Stimulated activated naive CD8-positive, alpha-beta T cell treated with anti-CD3 and anti-CD28 coated beads, Interleukin-15, Interleukin-2, amounts not matched to agents 100 ng/mL and 50 ng/mL, for 24 hours (primary cell): ENCODE measurements at regions not wholly inside any gene's neighbourhood (a gene's known extent, or its start where the extent isn't known, plus 50 kb on each side); places are given as distances from the start of the nearest gene placed in this dataset.

Experiments used
- H3K27ac Mint-ChIP-seq: one replicate; pipeline ENCODE4 v1.8.0; 2021; ENCODE audit warnings: mild to moderate bottlenecking, mixed read lengths
- H3K27me3 Mint-ChIP-seq: one replicate; pipeline ENCODE4 v1.8.0; 2021; ENCODE audit warnings: mixed read lengths
- H3K36me3 Mint-ChIP-seq: one replicate; pipeline ENCODE4 v1.8.0; 2021; ENCODE audit warnings: low read depth, mixed read lengths
- H3K4me1 Mint-ChIP-seq: one replicate; pipeline ENCODE4 v1.8.0; 2021; ENCODE audit warnings: low read depth, mixed read lengths
- H3K4me3 Mint-ChIP-seq: one replicate; pipeline ENCODE4 v1.8.0; 2021; ENCODE audit warnings: mild to moderate bottlenecking, mixed read lengths
- H3K9me3 Mint-ChIP-seq: one replicate; pipeline ENCODE4 v1.8.0; 2021; ENCODE audit warnings: mixed read lengths

DNA sequence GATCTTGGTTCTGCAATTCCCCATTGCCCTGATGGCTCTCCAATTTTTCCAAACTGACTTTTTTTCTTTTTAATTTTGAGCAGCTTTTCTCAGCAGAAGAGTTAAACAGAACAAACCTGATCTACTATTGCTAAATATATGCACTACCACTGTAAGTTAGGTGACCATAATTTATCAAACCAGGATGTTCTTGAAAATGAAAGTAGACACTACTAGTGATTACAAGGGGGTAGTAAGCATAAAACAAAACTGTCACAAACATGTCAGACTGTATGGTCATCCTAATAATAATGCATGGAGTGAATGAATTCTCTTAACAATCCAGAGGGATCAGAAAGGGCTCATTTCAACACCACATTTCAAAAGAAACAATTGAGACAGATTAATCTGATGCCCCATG, 183.0 kb upstream of the FOXN3 start:
- peaks cover 60% of the 10 kb centered on the region for H3K36me3 Mint-ChIP-seq
- H3K27ac Mint-ChIP-seq, result peak overlapping the region; percentile 10
- peaks cover 36% of the 10 kb centered on the region for H3K9me3 Mint-ChIP-seq
- H3K27me3 Mint-ChIP-seq, result no peaks in the 10 kb centered on the region
- no peak overlapping the region for H3K4me3 Mint-ChIP-seq
- H3K4me1 Mint-ChIP-seq, result peaks cover 49% of the 10 kb centered on the region

DNA sequence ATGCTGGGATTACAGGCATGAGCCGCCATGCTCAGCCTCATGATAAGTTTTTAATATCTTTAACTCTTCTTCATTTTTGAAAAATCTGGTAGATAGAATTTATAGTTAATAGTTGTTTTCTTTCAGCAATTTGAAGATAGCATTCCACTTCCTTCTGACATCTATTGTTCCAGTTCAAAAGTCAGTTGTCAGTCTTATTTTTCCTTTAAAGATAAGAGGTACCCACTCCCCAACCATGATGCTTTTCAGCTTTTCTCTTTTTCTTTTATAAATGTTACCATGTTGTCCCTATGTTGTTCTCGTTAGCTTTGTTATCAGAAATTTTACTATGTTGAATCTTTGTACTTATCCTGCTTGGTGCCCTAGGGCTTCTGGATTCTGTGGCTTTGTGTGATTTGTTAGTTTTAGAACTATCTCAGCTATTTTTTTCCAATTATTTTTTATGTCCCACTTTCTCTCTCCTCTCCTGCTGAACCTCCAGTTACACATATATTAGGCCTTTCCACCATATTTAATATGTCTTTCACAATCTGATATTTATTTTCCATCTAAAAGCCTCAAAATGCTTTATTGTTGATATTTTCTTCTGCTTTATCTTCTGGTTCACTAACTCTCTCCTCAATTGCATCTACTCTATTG, 181.6 kb upstream of the FOXN3 start:
- peaks cover 32% of the 10 kb centered on the region for H3K9me3 Mint-ChIP-seq
- H3K27me3 Mint-ChIP-seq, result no peaks in the 10 kb centered on the region
- H3K36me3 Mint-ChIP-seq, result peaks cover 60% of the 10 kb centered on the region
- no peak overlapping the region for H3K27ac Mint-ChIP-seq
- H3K4me3 Mint-ChIP-seq, result no peak overlapping the region
- H3K4me1 Mint-ChIP-seq, result peaks cover 35% of the 10 kb centered on the region

DNA sequence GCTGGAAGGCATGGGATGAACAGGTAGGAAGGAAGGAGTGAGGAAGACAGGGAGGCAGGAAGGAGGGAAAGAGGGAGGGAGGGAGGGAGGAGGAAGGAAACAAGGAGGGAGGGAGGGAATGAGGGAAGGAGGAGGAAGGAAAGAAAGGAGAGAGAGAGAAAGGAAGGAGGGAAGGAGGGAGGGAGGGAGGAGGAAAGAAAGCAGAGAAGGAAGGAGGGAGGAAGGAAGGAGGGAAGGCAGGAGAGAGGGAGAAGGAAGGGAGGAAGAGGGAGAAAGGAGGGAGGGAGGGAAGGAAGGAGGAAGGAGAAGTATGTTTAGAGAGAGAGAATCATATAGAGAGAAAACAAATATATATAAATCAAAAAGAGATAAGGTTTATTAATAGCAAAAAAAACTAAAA, 175.9 kb upstream of the FOXN3 start:
- peaks cover 33% of the 10 kb centered on the region for H3K9me3 Mint-ChIP-seq
- no peaks in the 10 kb centered on the region for H3K27me3 Mint-ChIP-seq
- H3K4me1 Mint-ChIP-seq, result peaks cover 40% of the 10 kb centered on the region
- no peak overlapping the region for H3K4me3 Mint-ChIP-seq
- peaks cover 51% of the 10 kb centered on the region for H3K36me3 Mint-ChIP-seq
- peak overlapping the region; percentile 40 for H3K27ac Mint-ChIP-seq

- peak overlapping the region; percentile 46 for H3K4me3 Mint-ChIP-seq
- peaks cover 68% of the 10 kb centered on the region for H3K4me1 Mint-ChIP-seq
- peaks cover 50% of the 10 kb centered on the region for H3K36me3 Mint-ChIP-seq
- H3K27ac Mint-ChIP-seq, result peak overlapping the region; percentile 49
- peaks cover 19% of the 10 kb centered on the region for H3K9me3 Mint-ChIP-seq
- H3K27me3 Mint-ChIP-seq, result no peaks in the 10 kb centered on the region
These were observed 172.5 kb upstream of the FOXN3 start for GRCh38 chr14:89589400-89590118.

DNA sequence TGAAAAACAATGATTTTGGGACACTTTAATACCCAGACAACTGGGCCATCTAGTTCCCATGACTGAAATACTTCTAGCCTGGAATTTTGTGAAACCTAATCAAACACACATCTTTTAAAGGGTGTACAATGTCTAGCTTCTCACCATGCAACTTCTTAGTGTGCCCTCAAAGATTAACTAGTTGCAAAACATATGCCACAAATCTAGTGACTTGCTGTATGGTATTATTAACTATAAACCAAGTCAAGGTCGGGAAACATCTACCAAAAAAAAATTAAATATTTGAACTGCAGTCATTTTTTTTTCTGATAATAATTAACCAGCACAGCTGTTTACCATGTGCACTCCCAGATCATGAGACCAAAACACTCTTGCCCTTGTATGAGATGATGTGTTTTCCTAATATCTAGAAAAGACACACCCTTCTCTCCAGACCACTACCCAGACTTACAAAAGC, 171.8 kb upstream of the FOXN3 start:
- peak overlapping the region; percentile 49 for H3K27ac Mint-ChIP-seq

GRCh38 chr14:89588016-89588415, 171.0 kb upstream of the FOXN3 start:
- Mint-ChIP-seq H3K27me3 (no peaks in the 10 kb centered on the region), H3K36me3 (peaks cover 44% of the 10 kb centered on the region), H3K27ac (peak overlapping the region; percentile 6), H3K9me3 (peaks cover 19% of the 10 kb centered on the region), H3K4me3 (no peak overlapping the region), H3K4me1 (peaks cover 68% of the 10 kb centered on the region)

More for the DNA sequence above, 171.8 kb upstream of the FOXN3 start:
- Mint-ChIP-seq H3K9me3 (peaks cover 19% of the 10 kb centered on the region), H3K4me1 (peaks cover 68% of the 10 kb centered on the region), H3K36me3 (peaks cover 44% of the 10 kb centered on the region), H3K27me3 (no peaks in the 10 kb centered on the region), H3K4me3 (peak overlapping the region; percentile 46)

GRCh38 chr14:89587136-89587420, 170.0 kb upstream of the FOXN3 start:
- Mint-ChIP-seq H3K36me3 (peaks cover 44% of the 10 kb centered on the region), H3K4me3 (no peak overlapping the region), H3K27me3 (no peaks in the 10 kb centered on the region), H3K4me1 (peaks cover 63% of the 10 kb centered on the region), H3K27ac (no peak overlapping the region), H3K9me3 (peaks cover 13% of the 10 kb centered on the region)

DNA sequence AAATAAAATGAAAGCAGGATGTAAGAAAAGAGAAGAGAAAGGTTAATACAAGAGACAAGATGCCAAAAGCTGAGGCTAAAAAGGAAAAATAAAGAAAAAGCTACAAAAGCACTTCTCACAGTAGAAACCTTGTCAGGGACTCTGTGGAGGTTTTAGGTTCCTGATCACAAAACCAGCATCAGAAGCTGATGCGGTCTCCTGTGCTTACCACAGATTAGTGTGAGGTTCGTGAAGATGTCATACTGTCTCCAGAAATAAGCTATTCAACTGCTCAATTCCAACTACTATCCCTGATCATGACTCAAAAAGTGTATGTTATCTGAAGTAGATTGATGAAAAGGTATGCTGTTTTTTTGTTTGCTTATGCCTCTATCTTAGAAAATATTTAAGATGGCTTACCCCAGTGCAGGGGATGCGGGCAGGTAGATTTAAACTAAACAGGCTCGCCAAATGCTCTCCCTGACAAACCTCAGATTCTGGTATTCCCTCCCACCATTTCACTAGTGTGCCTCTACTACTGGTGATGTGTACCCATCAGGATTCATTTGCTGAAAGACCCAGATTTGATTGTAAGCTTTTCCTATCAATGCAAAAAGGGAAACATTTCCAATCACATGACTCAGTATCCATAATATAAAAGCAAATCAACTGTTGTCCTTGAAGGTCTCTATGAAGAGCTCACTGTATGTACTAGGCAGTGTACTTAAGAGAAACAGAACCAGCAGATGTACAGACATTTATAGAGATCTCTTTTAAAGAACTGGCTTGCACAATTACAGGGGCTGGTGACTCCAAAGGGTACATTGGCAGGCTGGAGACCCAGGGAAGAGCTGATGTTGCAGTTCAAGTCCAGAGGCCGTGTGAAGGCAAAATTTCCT, 169.5 kb upstream of the FOXN3 start:
- H3K4me1 Mint-ChIP-seq, result peaks cover 63% of the 10 kb centered on the region
- peaks cover 46% of the 10 kb centered on the region for H3K36me3 Mint-ChIP-seq
- peaks cover 13% of the 10 kb centered on the region for H3K9me3 Mint-ChIP-seq
- peak overlapping the region; percentile 64 for H3K27ac Mint-ChIP-seq
- peak overlapping the region; percentile 20 for H3K4me3 Mint-ChIP-seq
- H3K27me3 Mint-ChIP-seq, result no peaks in the 10 kb centered on the region

GRCh38 chr14:89578156-89578555, 161.1 kb upstream of the FOXN3 start:
- no peaks in the 10 kb centered on the region for H3K27me3 Mint-ChIP-seq
- H3K9me3 Mint-ChIP-seq, result no peaks in the 10 kb centered on the region
- peaks cover 16% of the 10 kb centered on the region for H3K4me1 Mint-ChIP-seq
- peak overlapping the region; percentile 27 for H3K27ac Mint-ChIP-seq
- peaks cover 27% of the 10 kb centered on the region for H3K36me3 Mint-ChIP-seq
- H3K4me3 Mint-ChIP-seq, result no peak overlapping the region

DNA sequence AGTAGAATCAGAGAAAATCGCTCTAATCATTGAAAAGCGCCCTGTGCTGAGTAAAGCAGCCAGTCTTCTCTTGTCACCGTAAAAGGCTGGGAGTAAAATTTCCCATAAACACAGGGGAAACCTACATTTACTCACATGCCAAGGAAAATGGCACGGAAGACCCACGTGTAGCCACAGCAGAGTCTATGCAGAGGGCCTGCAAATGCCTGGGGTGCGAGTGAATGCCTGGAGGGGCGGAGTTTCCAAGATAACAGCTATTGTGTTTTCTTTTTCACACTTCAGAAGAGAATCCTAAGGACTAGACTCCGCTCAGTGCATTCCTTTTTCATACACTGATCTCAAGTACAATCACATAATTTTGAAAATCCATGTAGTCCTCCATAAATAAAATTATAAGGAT, 159.9 kb upstream of the FOXN3 start:
- Mint-ChIP-seq H3K36me3 (peaks cover 17% of the 10 kb centered on the region), H3K27me3 (no peaks in the 10 kb centered on the region), H3K9me3 (no peaks in the 10 kb centered on the region), H3K4me3 (no peak overlapping the region), H3K27ac (no peak overlapping the region), H3K4me1 (peaks cover 20% of the 10 kb centered on the region)

- Mint-ChIP-seq H3K36me3 (peaks cover 11% of the 10 kb centered on the region), H3K9me3 (no peaks in the 10 kb centered on the region), H3K4me1 (peaks cover 20% of the 10 kb centered on the region), H3K4me3 (no peak overlapping the region), H3K27me3 (no peaks in the 10 kb centered on the region), H3K27ac (no peak overlapping the region)
These were observed 159.3 kb upstream of the FOXN3 start for GRCh38 chr14:89576145-89576927.

GRCh38 chr14:89575386-89576061, 158.5 kb upstream of the FOXN3 start:
- no peaks in the 10 kb centered on the region for H3K9me3 Mint-ChIP-seq
- peaks cover 14% of the 10 kb centered on the region for H3K36me3 Mint-ChIP-seq
- no peak overlapping the region for H3K27ac Mint-ChIP-seq
- H3K4me3 Mint-ChIP-seq, result no peak overlapping the region
- H3K27me3 Mint-ChIP-seq, result no peaks in the 10 kb centered on the region
- peaks cover 25% of the 10 kb centered on the region for H3K4me1 Mint-ChIP-seq

GRCh38 chr14:89574420-89574819, 157.4 kb upstream of the FOXN3 start:
- H3K27me3 Mint-ChIP-seq, result no peaks in the 10 kb centered on the region
- no peak overlapping the region for H3K4me3 Mint-ChIP-seq
- no peak overlapping the region for H3K27ac Mint-ChIP-seq
- peaks cover 34% of the 10 kb centered on the region for H3K4me1 Mint-ChIP-seq
- H3K36me3 Mint-ChIP-seq, result peaks cover 17% of the 10 kb centered on the region
- H3K9me3 Mint-ChIP-seq, result no peaks in the 10 kb centered on the region

GRCh38 chr14:89573399-89573657, 156.3 kb upstream of the FOXN3 start:
- Mint-ChIP-seq H3K4me3 (no peak overlapping the region), H3K9me3 (no peaks in the 10 kb centered on the region), H3K27me3 (no peaks in the 10 kb centered on the region), H3K27ac (no peak overlapping the region), H3K4me1 (peaks cover 34% of the 10 kb centered on the region), H3K36me3 (peaks cover 13% of the 10 kb centered on the region)
